ENCODE measurements at regions not wholly inside any gene's neighbourhood (a gene's known extent, or its start where the extent isn't known, plus 50 kb on each side); places are given as distances from the start of the nearest gene placed in this dataset.
"Not testable (repeated sequence)": the region's sequence is repeated elsewhere in the genome, so short reads cannot be mapped to it uniquely, and the experiment has no call there.

GRCh38 chr5:135738564-135738875 lies 95.9 kb upstream of the SLC25A48 start:
- TF ChIP-seq CTCF (conservative IDR thresholded peaks at IDR 0.05; ENCODE audit: control insufficient read depth, insufficient read depth, low read depth, low read length): no peak
- no peak overlapping the region for H3K4me3 ChIP-seq (ENCODE audit: control insufficient read depth, low read depth, low read length)
- no peak for DNase-seq (ENCODE audit: low read depth)

GRCh38 chr5:135737701-135738563 lies 96.5 kb upstream of the SLC25A48 start:
- no peak for DNase-seq (ENCODE audit: low read depth)
- TF ChIP-seq CTCF (conservative IDR thresholded peaks at IDR 0.05; ENCODE audit: control insufficient read depth, insufficient read depth, low read depth, low read length): no peak
- H3K4me3 ChIP-seq (ENCODE audit: control insufficient read depth, low read depth, low read length): no peak overlapping the region

DNA sequence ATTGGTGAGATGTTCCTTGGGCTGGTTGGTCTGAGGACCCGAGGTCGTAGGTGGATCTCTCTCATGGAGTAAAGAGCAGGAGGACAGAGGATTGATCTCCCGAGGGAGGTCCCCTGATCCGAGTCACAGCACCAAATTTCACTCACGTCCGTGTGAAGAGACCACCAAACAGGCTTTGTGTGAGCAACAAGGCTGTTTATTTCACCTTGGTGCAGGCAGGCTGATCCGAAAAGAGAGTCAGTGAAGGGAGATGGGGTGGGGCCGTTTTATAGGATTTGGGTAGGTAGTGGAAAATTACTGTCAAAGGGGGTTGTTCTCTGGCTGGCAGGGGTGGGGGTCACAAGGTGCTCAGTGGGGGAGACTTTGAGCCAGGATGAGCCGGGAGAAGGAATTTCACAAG lies 97.5 kb upstream of the SLC25A48 start:
- DNase-seq (ENCODE audit: low read depth); H3K4me3 ChIP-seq (ENCODE audit: control insufficient read depth, low read depth, low read length): not testable (repeated sequence)

DNA sequence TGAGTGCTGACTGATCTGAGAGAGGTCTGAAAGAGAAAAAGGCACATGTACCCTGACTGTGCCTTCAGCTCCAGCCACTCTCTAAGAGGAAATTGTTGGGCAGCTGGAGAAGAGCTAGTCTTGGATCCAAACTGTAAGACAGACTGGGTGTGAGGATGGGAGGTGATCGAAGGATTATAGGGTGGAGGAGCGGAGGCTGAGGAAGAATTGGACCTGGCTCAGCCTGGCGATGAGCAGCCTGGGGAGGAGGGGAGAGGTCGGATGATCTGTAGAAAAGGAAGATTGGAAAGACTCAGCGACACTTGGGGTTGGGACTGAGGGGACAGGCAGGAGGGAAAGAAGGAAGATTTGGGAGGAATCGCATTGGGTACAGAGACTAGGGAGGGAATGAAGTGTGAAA lies 98.6 kb upstream of the SLC25A48 start:
- TF ChIP-seq CTCF (conservative IDR thresholded peaks at IDR 0.05; ENCODE audit: control insufficient read depth, insufficient read depth, low read depth, low read length): no peak
- DNase-seq (ENCODE audit: low read depth): no peak
- no peak overlapping the region for H3K4me3 ChIP-seq (ENCODE audit: control insufficient read depth, low read depth, low read length)

GRCh38 chr5:135734956-135735355 lies 99.5 kb upstream of the SLC25A48 start:
- H3K4me3 ChIP-seq (ENCODE audit: control insufficient read depth, low read depth, low read length): not testable (repeated sequence)

DNA sequence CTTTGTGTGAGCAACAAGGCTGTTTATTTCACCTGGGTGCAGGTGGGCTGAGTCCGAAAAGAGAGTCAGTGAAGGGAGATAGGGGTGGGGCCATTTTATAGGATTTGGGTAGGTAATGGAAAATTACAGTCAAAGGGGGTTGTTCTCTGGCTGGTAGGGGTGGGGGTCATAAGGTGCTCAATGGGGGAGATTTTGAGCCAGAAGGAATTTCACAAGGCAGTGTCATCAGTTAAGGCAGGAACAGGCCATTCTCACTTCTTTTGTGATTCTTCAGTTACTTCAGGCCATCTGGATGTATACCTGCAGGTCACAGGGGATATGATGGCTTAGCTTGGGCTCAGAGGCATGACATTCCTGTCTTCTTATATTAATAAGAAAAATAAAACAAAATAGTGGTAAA lies 103.4 kb upstream of the SLC25A48 start:
- not testable (repeated sequence) for DNase-seq (ENCODE audit: low read depth); H3K4me3 ChIP-seq (ENCODE audit: control insufficient read depth, low read depth, low read length)

More at GRCh38 chr5:135734956-135735355, 99.5 kb upstream of the SLC25A48 start:
- not testable (repeated sequence) for DNase-seq (ENCODE audit: low read depth)

DNA sequence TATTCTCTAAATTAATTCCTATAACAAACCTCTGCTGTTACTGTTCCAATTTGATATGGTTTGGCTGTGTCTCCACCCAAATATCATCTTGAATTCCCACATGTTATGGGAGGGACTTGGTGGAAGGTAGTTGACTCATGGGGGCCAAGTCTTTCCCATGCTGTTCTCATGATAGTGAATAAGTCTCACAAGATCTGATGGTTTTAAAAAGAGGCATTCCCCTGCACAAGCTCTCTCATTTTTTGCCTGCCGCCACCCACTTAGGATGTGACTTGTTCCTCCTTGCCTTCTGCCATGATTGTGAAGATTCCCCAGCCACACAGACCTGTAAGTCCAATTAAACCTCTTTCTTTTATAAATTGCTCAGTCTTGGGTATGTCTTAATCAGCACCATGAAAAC lies 104.3 kb upstream of the SLC25A48 start:
- DNase-seq (ENCODE audit: low read depth): not testable (repeated sequence)

GRCh38 chr5:135729321-135729786 lies 105.1 kb upstream of the SLC25A48 start:
- peak; percentile 5 for DNase-seq (ENCODE audit: low read depth)
- peak; percentile 21 for TF ChIP-seq CTCF (conservative IDR thresholded peaks at IDR 0.05; ENCODE audit: control insufficient read depth, insufficient read depth, low read depth, low read length)

More for the DNA sequence above, 104.3 kb upstream of the SLC25A48 start:
- not testable (repeated sequence) for H3K4me3 ChIP-seq (ENCODE audit: control insufficient read depth, low read depth, low read length)

DNA sequence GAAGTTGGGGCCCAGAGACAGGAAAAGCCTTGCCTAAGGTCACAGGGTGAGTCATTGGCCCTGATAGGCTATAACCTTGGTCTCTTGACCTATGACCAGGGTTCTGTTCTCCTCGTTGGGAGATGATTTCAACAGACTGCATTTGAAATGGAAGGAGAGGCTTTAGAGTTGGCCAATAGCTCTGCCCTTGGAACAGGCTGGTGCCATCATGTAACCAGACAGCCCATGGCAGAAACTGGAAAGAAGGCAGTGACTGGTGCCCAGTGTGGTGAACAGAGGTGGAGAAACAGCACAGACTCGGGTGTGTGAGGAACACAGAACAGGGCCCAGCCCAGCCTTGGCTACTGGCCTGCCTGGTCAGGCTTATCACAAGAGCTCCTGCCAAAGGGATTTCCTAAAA lies 109.8 kb upstream of the SLC25A48 start:
- no peak for TF ChIP-seq CTCF (conservative IDR thresholded peaks at IDR 0.05; ENCODE audit: control insufficient read depth, insufficient read depth, low read depth, low read length)
- H3K4me3 ChIP-seq (ENCODE audit: control insufficient read depth, low read depth, low read length): no peak overlapping the region
- no peak for DNase-seq (ENCODE audit: low read depth)

More at GRCh38 chr5:135729321-135729786, 105.1 kb upstream of the SLC25A48 start:
- no peak overlapping the region for H3K4me3 ChIP-seq (ENCODE audit: control insufficient read depth, low read depth, low read length)
